ENCODE measurements at regions not wholly inside any gene's neighbourhood (a gene's known extent, or its start where the extent isn't known, plus 50 kb on each side); places are given as distances from the start of the nearest gene placed in this dataset.

GRCh38 chr5:83405662-83406061 lies 65.9 kb upstream of the VCAN start:
- FAIRE-seq (no peak), ATAC-seq (no peak), DNase-seq (ENCODE audit: low read depth, low spot score) (no peak)
- SMC1A ChIA-PET (ENCODE audit: uncharacterized antibody, unreplicated experiment) = interaction anchor here (0.8 to 1.4 kb wide), 3 partner anchors 10 to 15 kb away, joined by 3 read pairs; no protein-coding TSS in a partner anchor
- in situ Hi-C loops (cut with MboI) = no loop called here
- 47% methylated on average over 3 of the region's 3 CpGs for WGBS (ENCODE audit: insufficient coverage, insufficient replicate concordance, low lambda C conversion rate, missing lambda C conversion rate)
- no TSS peak for BruUV-seq (replicated peaks)
- Histone ChIP-seq H4K20me1 (ENCODE audit: control insufficient read depth, insufficient read depth) (no peaks in the 10 kb centered on the region), H3K9ac (ENCODE audit: control insufficient read depth, insufficient read depth, low read length) (no peak overlapping the region), H2AFZ (ENCODE audit: control insufficient read depth, low read depth, low read length) (no peak overlapping the region), H3K27me3 (replicated peaks in 1 of 2; ENCODE audit: control insufficient read depth in 2 of 2, insufficient read depth in 2 of 2, low read length in 1 of 2) (no peaks in the 10 kb centered on the region), H3K36me3 (ENCODE audit: control insufficient read depth in 2 of 2, insufficient read depth in 2 of 2, low read length in 1 of 2) (no peaks in the 10 kb centered on the region), H3K4me3 (no peak overlapping the region), H3K79me2 (ENCODE audit: control insufficient read depth, insufficient read depth, low read length) (no peaks in the 10 kb centered on the region), H3K4me1 (ENCODE audit: control insufficient read depth, insufficient read depth, low read length) (peaks cover 12% of the 10 kb centered on the region), H3K27ac (ENCODE audit: control insufficient read depth, insufficient read depth) (no peak overlapping the region), H3K9me3 (replicated peaks; ENCODE audit: control insufficient read depth, insufficient read depth, low read length) (no peaks in the 10 kb centered on the region; the same call in 1 of the 3 replicates), H3K4me2 (ENCODE audit: control insufficient read depth, insufficient read depth) (no peak overlapping the region)
- RAD21 ChIA-PET (ENCODE audit: unreplicated experiment) = interaction anchor here (1.4 kb wide), 1 partner anchor 24 kb away, joined by 4 read pairs; no protein-coding TSS in a partner anchor
- intact Hi-C loops (cut with micrococcal nuclease; ENCODE audit: unreplicated experiment) = no loop called here
- no peak for TF ChIP-seq ZNF24 (IDR thresholded peaks at IDR 0.05)
- TF ChIP-seq, protein P1, sequence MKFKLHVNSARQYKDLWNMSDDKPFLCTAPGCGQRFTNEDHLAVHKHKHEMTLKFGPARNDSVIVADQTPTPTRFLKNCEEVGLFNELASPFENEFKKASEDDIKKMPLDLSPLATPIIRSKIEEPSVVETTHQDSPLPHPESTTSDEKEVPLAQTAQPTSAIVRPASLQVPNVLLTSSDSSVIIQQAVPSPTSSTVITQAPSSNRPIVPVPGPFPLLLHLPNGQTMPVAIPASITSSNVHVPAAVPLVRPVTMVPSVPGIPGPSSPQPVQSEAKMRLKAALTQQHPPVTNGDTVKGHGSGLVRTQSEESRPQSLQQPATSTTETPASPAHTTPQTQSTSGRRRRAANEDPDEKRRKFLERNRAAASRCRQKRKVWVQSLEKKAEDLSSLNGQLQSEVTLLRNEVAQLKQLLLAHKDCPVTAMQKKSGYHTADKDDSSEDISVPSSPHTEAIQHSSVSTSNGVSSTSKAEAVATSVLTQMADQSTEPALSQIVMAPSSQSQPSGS (IDR thresholded peaks at IDR 0.05; ENCODE audit: low read length) = no peak
- no peak for TF ChIP-seq RCOR1 (conservative IDR thresholded peaks at IDR 0.05; ENCODE audit: low read depth, low read length)
- TF ChIP-seq MEF2A (IDR thresholded peaks at IDR 0.05; ENCODE audit: insufficient read depth, low read depth, low read length) = no peak
- TF ChIP-seq IKZF2 (IDR thresholded peaks at IDR 0.05) = no peak
- no peak for TF ChIP-seq YBX1 (IDR thresholded peaks at IDR 0.05)
- no peak for TF ChIP-seq NKRF (conservative IDR thresholded peaks at IDR 0.05)
- TF ChIP-seq BACH1 (IDR thresholded peaks at IDR 0.05; ENCODE audit: borderline replicate concordance) = no peak
- TF ChIP-seq RAD51 (IDR thresholded peaks at IDR 0.05) = no peak
- POLR2A ChIA-PET = no interaction called here
- CTCF ChIA-PET = interaction anchor here (1.0 to 1.7 kb wide), 3 partner anchors 11 to 1053 kb away, joined by 5 to 9 read pairs (median 8); no protein-coding TSS in a partner anchor
